ENCODE measurements at regions not wholly inside any gene's neighbourhood (a gene's known extent, or its start where the extent isn't known, plus 50 kb on each side); places are given as distances from the start of the nearest gene placed in this dataset.

DNA sequence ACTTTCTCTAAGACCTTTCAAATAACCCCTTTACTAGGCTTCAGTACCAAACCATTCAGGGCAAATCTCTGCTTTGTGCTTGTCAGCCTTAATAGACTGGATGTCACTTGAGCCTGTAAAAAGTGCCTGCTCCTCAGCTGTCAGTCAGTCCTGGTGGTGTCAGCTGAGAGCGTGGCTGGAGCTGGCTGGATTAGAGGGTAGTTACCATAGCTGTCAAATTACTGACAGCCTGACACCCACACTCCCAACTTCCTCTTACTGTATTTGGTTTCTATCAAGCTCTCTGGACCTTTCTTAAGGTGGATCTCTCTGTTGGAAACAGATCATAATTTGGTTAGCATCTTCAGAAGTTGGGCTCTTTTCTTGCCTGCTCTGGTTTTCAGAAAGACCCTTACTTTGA lies 371.4 kb upstream of the ATP5MC3 start:
- TF ChIP-seq EZH2 (IDR thresholded peaks at IDR 0.05; ENCODE audit: insufficient read depth, poor library complexity, severe bottlenecking) (no peak), EZH2phosphoT487 (IDR thresholded peaks at IDR 0.05; ENCODE audit: insufficient read depth, low read depth) (no peak)

All from GM23248 (cell line).